T-helper 1 cell treated with Interleukin-12 subunit alpha and Interleukin-12 subunit beta and Interleukin-4 antibody, amounts not matched to agents 30 ng/mL and 1 ng/mL, for 36 hours (primary cell): ENCODE measurements at regions not wholly inside any gene's neighbourhood (a gene's known extent, or its start where the extent isn't known, plus 50 kb on each side); places are given as distances from the start of the nearest gene placed in this dataset.

Experiments
- intact Hi-C: fragments of 100-400 bp; cut with micrococcal nuclease; formaldehyde crosslinking; loops from one replicate; pipeline ENCODE4 v1.15.1; 2024

DNA sequence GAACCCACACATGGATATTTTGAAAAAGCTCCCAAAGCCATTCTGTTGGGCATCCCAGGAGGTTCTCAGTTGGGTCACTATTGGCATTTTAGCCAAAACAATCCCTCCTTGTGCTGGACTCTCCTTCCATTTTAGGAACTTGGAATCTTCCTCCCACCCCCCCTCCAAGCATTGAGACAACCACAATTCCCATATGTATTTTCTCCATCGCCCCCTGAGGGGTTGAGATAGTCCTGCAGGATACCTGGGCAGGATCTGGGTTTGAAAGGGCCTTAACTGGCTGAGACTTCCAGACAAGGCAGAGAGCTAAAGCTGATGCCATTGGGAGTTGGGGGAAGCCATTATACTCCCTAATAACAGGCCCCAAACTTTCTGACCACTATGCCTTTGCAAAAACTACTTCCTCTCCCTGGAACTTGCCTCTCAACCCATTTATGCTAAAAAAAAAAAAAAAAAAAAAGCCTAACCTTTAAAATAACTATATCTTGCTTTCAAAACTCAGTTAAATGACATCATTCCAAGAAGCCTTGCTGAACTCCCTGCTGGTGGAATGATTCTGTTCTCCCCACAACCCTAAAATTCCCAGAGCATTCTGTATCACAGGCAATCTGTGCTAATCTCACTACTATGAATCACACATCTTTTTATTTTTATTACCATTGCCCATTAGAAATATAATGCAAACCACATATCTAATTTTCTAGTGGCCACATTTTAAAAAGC is 77.5 kb upstream of the PDE1C start:
- intact Hi-C loops, result no loop called here

DNA sequence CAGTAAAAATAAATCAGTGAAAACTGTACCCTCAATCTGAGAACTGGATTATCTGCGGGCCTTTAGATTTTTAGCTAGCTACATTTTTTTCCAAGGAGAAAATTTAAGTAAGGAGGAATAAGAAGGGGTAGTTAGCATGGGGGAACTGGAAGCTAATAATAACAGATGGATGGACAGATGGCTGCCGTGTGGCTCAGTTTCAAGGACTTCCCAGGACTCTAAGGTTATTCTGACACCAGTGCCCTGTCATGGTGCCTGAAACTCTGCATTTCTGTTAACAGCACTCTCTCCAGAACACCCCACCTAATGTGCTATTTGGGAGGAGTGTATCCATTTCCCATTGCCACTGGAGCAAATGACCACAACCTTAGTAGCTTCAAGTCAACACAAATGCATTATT is 75.7 kb upstream of the PDE1C start:
- intact Hi-C loops, result no loop called here

DNA sequence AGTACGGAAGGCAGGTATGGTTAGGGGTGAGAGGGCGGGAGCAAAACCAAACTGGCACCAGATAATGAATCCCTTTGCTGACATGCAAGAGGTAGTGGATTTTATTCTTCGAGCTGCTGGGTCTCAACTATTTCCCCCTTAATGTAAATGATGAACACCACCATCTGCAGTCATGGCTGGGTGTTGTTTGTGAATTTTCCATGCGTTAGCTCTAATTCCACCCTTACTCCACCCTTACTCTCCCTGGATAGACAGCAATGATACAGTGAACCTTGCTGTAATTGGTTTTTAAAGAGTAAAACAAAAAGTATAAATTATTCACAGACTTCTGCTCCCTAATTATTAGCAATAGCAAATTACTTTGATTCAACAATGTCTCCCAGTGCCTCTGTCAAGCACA is 74.5 kb upstream of the PDE1C start:
- intact Hi-C loops, result no loop called here

DNA sequence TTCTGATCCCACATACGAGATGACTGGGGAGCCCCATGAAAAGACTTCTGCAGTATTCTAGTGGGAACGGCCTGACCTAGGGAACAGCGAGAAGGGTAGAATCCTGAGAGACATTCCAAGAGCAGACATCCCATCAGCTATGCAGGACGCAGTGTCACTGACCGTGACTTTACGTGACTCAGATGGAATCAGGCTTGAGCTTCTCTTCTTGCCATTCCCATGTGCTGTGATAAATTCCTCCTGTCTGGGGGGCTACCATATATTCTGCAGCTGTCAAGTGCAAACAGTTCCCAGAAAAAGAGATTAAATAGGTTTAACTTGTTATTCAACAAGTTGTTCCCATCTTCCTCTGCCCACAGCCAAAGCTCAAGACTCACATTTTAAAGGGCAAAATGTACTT is 73.1 kb upstream of the PDE1C start:
- intact Hi-C loops, result no loop called here

DNA sequence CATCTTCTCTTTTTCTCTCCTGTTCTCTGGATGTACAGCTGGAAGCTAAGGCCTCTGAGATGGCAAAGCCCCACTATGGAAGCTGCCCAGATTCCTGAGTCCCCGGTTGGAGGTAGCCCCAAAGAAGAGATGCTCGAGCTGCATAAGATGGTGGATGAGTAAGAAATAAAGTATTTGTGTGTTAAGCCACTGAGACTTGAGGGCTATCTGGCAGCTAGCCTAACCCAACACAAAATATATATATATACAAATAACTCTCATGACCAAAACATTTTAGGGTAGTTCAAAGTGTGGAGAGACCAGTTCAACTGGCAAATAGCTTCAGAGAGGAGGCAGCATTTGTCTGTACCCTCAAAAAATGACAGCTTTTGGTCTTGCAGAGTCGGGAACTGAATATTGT is 72.4 kb upstream of the PDE1C start:
- intact Hi-C loops, result no loop called here

DNA sequence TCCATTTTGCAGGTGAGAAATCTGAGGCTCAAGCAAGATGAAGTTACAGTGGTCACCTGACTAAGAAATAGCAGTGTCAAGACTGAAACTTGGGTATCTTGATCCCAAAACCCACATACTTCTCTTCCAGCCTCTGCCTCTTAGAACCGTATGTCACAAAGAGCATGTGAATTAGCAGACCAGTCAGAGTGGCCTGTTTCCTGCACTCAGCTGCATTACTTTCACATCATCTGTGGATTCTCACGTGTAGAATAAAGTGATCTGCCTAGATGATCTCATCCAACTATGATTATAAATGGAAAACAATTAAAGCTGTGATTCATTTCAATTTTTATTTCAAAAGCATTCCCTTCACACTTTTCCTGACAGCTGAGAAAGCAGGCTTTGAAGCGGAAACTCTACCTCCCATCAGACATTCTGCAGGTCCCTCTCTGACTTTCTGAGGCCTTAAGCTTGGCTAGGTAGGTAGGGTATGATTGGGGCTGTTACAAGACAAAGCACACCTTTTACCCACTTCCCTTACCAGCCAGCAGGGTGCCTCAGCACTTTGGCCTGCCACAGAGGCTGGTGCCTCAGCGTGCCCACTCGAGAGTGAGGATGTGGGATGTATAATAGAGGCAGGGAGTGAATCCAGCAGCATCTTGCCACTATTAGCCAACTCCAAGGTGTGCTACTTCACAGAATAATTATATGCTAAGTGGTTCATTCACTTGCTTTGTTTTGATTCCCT is 70.2 kb upstream of the PDE1C start:
- intact Hi-C loops, result no loop called here

DNA sequence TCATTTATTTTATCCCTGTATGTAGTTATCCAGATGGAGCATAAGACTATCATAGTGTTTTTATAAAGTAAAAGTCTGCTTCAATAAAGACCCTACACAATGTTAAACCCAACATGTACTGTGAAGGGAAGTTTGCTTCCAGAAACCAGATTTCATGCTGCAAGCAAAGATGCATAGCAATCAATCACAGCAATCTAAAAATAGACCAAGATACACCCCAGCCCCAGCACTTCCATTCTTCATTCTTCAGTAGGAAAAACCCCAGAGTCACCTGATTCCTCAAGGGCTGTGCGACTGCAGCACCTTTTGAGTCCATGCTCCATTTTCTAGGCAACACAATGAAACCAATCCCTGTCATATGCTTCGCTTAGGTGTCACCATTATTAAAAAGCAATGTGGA is 66.9 kb upstream of the PDE1C start:
- intact Hi-C loops, result no loop called here

DNA sequence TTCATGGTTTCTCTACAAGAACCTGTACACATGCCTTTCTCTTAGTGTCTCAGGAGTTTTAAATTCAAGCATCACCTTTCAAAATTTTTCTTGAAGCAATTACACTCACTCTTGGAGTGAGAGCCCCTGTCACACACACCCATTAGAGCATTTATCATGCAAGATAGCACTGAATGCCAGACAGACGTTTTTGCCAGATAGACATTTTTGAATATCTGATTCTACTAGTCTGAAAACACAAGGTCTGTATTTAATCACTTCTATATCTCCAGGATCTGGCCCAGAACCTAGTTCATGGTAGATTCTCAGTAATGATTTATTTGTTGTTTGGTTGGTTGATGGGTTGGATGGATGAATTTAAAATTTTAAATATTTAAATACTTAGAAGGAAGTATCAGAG is 60.9 kb upstream of the PDE1C start:
- intact Hi-C loops, result no loop called here

DNA sequence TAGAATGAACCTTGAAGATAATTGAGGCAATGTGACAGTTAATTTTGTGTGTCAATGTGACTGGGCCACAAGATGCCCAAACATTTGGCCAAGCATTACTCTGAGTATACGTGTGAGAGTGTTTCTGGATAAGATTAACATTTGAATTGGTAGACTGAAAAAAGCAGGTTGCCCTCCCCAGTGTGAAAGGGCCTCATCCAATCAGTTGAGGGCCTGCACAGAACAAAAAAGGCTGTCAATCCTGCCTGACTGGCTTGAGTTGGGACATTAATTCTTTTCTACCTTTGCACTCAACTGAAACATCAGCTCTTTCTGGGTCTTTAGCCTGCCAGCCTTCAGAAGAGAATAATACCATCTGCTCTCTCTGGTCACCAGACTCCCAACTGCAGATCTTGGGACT is 56.6 kb upstream of the PDE1C start:
- intact Hi-C loops, result no loop called here
